ENCODE measurements at regions not wholly inside any gene's neighbourhood (a gene's known extent, or its start where the extent isn't known, plus 50 kb on each side); places are given as distances from the start of the nearest gene placed in this dataset.

GRCh38 chr20:6663751-6664388, 103.6 kb upstream of the BMP2 start:
- Histone ChIP-seq H3K4me3 (replicated peaks in 1 of 3; ENCODE audit: insufficient read depth in 1 of 3, low read depth in 2 of 3, low read length in 3 of 3) (no peak overlapping the region), H3K4me2 (ENCODE audit: low read depth, low read length) (no peak overlapping the region), H2AFZ (ENCODE audit: low read length) (no peak overlapping the region), H3K9me3 (ENCODE audit: low read length) (no peaks in the 10 kb centered on the region), H3K79me2 (ENCODE audit: insufficient read depth, low read length) (no peaks in the 10 kb centered on the region), H3K27ac (ENCODE audit: extremely low read length, insufficient read depth, low read length) (no peak overlapping the region), H3K36me3 (replicated peaks in 1 of 2; ENCODE audit: control insufficient read depth in 1 of 2, insufficient read depth in 2 of 2, low read length in 2 of 2) (no peaks in the 10 kb centered on the region), H3K9ac (ENCODE audit: insufficient read depth, low read depth, low read length) (no peak overlapping the region), H3K4me1 (ENCODE audit: insufficient read depth, low read length) (no peaks in the 10 kb centered on the region), H4K20me1 (ENCODE audit: insufficient read depth, low read length) (no peaks in the 10 kb centered on the region), H3K27me3 (ENCODE audit: control insufficient read depth in 1 of 2, insufficient read depth in 2 of 2, low read length in 2 of 2) (no peaks in the 10 kb centered on the region)
- 66% methylated on average over 6 of the region's 6 CpGs for WGBS (ENCODE audit: low lambda C conversion rate)
- in situ Hi-C loops (cut with HindIII; ENCODE audit: extremely low pct_ligation_motif_present, low pct_unique_long_range_greater_than_20kb) (no loop called here), intact Hi-C loops (cut with micrococcal nuclease; ENCODE audit: unreplicated experiment) (no loop called here)
- no peak for ATAC-seq
- TF ChIP-seq RBAK (CRISPR knock-in tag; IDR thresholded peaks at IDR 0.05) (peak; percentile 61; the same call in 1 of the 2 replicates), ETS1 (CRISPR knock-in tag; IDR thresholded peaks at IDR 0.05) (no peak)
- POLR2A ChIA-PET: no interaction called here
- BruUV-seq (replicated peaks): no TSS peak
- FAIRE-seq: no peak
- CTCF ChIA-PET (ENCODE audit: low intra/inter-chr PET ratio, low total read pairs): no interaction called here
- DNase-seq (ENCODE audit: low spot score): no peak

GRCh38 chr20:6663104-6663503, 104.4 kb upstream of the BMP2 start:
- no peak overlapping the region for H3K4me3 ChIP-seq (replicated peaks in 1 of 3; ENCODE audit: insufficient read depth in 1 of 3, low read depth in 2 of 3, low read length in 3 of 3)
- H4K20me1 ChIP-seq (ENCODE audit: insufficient read depth, low read length): no peaks in the 10 kb centered on the region
- intact Hi-C loops (cut with micrococcal nuclease; ENCODE audit: unreplicated experiment) (no loop called here), in situ Hi-C loops (cut with HindIII; ENCODE audit: extremely low pct_ligation_motif_present, low pct_unique_long_range_greater_than_20kb) (no loop called here)
- DNase-seq (ENCODE audit: low spot score): no peak
- no peaks in the 10 kb centered on the region for H3K9me3 ChIP-seq (ENCODE audit: low read length)
- no peak for ATAC-seq
- no peaks in the 10 kb centered on the region for H3K27me3 ChIP-seq (ENCODE audit: control insufficient read depth in 1 of 2, insufficient read depth in 2 of 2, low read length in 2 of 2)
- TF ChIP-seq AHDC1 (CRISPR knock-in tag; IDR thresholded peaks at IDR 0.05; ENCODE audit: borderline replicate concordance): peak; percentile 32; the same call in 1 of the 2 replicates
- peak; percentile 52; the same call in 1 of the 2 replicates for TF ChIP-seq RARA (CRISPR knock-in tag; IDR thresholded peaks at IDR 0.05)
- no peak for TF ChIP-seq SPEN (CRISPR knock-in tag; IDR thresholded peaks at IDR 0.05; ENCODE audit: low read depth)
- no peak for TF ChIP-seq GABPA (IDR thresholded peaks at IDR 0.05; ENCODE audit: low read depth, low read length)
- TF ChIP-seq GABPA (CRISPR knock-in tag; IDR thresholded peaks at IDR 0.05; ENCODE audit: low read depth): peak; percentile 33; the same call in 1 of the 2 replicates
- TF ChIP-seq NR2F6 (IDR thresholded peaks at IDR 0.05): peak; percentile 22; the same call in 1 of the 2 replicates
- TF ChIP-seq NR2F6 (CRISPR knock-in tag; IDR thresholded peaks at IDR 0.05): no peak
- TF ChIP-seq TCF7 (IDR thresholded peaks at IDR 0.05; ENCODE audit: low read depth): 0 out of 2 replicates have a peak, but pooled peaks have one; percentile 14
- WGBS (ENCODE audit: low lambda C conversion rate): 7% methylated on average over 1 of the region's 1 CpG
- H3K36me3 ChIP-seq (replicated peaks in 1 of 2; ENCODE audit: control insufficient read depth in 1 of 2, insufficient read depth in 2 of 2, low read length in 2 of 2): no peaks in the 10 kb centered on the region
- H2AFZ ChIP-seq (ENCODE audit: low read length): no peak overlapping the region
- H3K27ac ChIP-seq (ENCODE audit: extremely low read length, insufficient read depth, low read length): no peak overlapping the region
- ChIA-PET CTCF (ENCODE audit: low intra/inter-chr PET ratio, low total read pairs) (no interaction called here), POLR2A (no interaction called here)
- no peaks in the 10 kb centered on the region for H3K4me1 ChIP-seq (ENCODE audit: insufficient read depth, low read length)
- no peak overlapping the region for H3K9ac ChIP-seq (ENCODE audit: insufficient read depth, low read depth, low read length)
- BruUV-seq (replicated peaks): no TSS peak
- FAIRE-seq: no peak
- no peaks in the 10 kb centered on the region for H3K79me2 ChIP-seq (ENCODE audit: insufficient read depth, low read length)
- H3K4me2 ChIP-seq (ENCODE audit: low read depth, low read length): no peak overlapping the region
